GM12892 (cell line): ENCODE measurements at regions not wholly inside any gene's neighbourhood (a gene's known extent, or its start where the extent isn't known, plus 50 kb on each side); places are given as distances from the start of the nearest gene placed in this dataset.

Source experiments
- POLR2A ChIP-seq: IDR thresholded peaks from 2 replicates; pipeline ENCODE4 v1.6.1; 2011; ENCODE audit warnings: low read depth, low read length, control low read depth
- POLR2AphosphoS5 ChIP-seq: IDR thresholded peaks from 2 replicates; pipeline ENCODE4 v1.6.1; 2011; ENCODE audit warnings: low read depth, low read length, control low read depth

DNA sequence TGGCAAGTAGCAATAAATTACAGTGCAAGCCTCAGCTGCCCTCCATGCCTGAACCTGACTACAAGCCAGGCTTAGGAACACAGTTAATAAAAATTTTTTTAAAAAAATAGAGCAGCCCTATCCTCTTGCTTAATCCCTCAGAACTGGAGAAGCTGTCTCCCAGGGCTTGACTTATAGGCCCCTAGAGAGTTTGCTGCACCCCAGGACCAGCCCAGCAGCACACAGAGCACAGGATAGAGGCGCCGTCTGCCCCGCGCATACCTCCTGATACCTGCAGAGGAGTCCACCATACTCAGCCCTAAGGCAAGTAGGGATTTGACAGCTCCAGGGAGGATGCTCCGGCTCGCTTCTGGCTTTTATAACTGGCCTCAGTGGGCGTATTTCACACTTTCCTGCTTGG, 548.6 kb upstream of the RAB6C start:
- no peak for TF ChIP-seq POLR2A
- TF ChIP-seq POLR2AphosphoS5: no peak
